Lower leg skin (tissue), 4 donors: ENCODE measurements at regions not wholly inside any gene's neighbourhood (a gene's known extent, or its start where the extent isn't known, plus 50 kb on each side); places are given as distances from the start of the nearest gene placed in this dataset.

ENCODE experiments used
- DNase-seq, 2 donors: peaks; one replicate each; pipeline ENCODE4 v3.0.0-alpha.2; 2019; ENCODE audit warnings: low spot score in 2 of 2
- H3K4me3 ChIP-seq: fragments of 200-600 bp; sonication (generic); 2 replicates; pipeline ENCODE4 v1.5.1; 2017; ENCODE audit warnings: mild to moderate bottlenecking, low read depth; ENCODE audit not compliant: poor library complexity, severe bottlenecking
- CTCF ChIP-seq, 3 donors: fragments of 450-650 bp; IDR thresholded peaks; one replicate each; pipeline ENCODE4 v1.5.1; 2016; ENCODE audit warnings: antibody characterized with exemption in 3 of 3, mild to moderate bottlenecking in 3 of 3, moderate library complexity in 2 of 3
- POLR2A ChIP-seq, 2 donors: fragments of 450-650 bp; IDR thresholded peaks; one replicate each; pipeline ENCODE4 v1.6.1; 2016 to 2017; ENCODE audit warnings: antibody characterized with exemption in 2 of 2, mild to moderate bottlenecking in 1 of 2, moderate library complexity in 1 of 2
- WGBS, 2 donors: methylation state at CpG; one replicate each; pipeline ENCODE4 v1.1.5; 2018; 5-methylcytosine and 5-hydroxymethylcytosine counted together
- intact Hi-C: fragments of 100-400 bp; cut with DNase I; formaldehyde crosslinking; loops from one replicate; pipeline ENCODE4 v1.15.0; 2023; ENCODE audit warnings: low total_unique reads

GRCh38 chr12:96143827-96144565 is 50.2 kb upstream of the ELK3 start:
- intact Hi-C loops: no loop called here
- TF ChIP-seq CTCF (IDR thresholded peaks at IDR 0.05) (no peak), POLR2A (IDR thresholded peaks at IDR 0.05) (no peak)
- WGBS, 2 donors: 58 to 59% methylated on average over 6 of the region's 6 CpGs
- no peak overlapping the region for H3K4me3 ChIP-seq
- DNase-seq: no peak
